ENCODE measurements at regions not wholly inside any gene's neighbourhood (a gene's known extent, or its start where the extent isn't known, plus 50 kb on each side); places are given as distances from the start of the nearest gene placed in this dataset.
A peak's percentile ranks its signal among the peaks of the same experiment; 100 is the strongest.
"Not testable (repeated sequence)": the region's sequence is repeated elsewhere in the genome, so short reads cannot be mapped to it uniquely, and the experiment has no call there.

DNA sequence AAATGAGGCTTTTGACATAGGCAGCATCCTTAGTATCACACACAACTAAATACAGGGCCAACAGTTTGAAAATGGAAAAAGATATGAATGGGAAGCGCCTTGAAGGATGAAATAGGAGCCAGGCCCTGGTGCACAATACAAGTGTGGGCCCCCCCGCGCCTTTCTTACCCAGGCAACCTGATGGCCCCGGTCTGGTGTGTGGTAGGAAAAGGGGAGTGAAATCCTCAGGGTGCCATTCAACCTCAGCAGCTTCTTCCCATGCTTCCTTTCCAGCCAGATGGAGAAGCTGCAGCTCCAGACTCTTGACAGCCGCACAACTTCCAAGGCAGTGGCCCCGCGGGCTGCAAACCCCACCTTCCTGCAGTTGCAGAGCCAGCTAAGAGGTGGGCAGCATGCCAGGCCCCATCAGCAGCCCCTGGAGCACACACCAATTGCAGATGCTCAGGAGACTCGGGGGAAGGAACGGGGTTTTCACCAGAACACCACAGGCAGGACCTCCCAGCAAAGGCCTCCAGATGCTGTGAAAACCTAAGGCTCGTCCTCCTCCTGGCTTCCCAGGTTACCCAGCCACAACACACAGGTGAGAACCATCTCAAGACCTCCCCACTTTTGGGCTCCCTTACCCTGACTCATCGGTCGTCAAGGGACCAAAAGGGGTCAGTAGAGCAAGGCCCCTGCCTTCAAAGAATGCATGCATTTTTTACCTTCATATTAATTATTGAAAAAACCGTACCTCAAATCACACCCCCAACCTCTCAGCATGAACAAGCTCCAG lies 101.6 kb downstream of the CPN2 start:
- DNase-seq (ENCODE audit: low spot score): no peak

DNA sequence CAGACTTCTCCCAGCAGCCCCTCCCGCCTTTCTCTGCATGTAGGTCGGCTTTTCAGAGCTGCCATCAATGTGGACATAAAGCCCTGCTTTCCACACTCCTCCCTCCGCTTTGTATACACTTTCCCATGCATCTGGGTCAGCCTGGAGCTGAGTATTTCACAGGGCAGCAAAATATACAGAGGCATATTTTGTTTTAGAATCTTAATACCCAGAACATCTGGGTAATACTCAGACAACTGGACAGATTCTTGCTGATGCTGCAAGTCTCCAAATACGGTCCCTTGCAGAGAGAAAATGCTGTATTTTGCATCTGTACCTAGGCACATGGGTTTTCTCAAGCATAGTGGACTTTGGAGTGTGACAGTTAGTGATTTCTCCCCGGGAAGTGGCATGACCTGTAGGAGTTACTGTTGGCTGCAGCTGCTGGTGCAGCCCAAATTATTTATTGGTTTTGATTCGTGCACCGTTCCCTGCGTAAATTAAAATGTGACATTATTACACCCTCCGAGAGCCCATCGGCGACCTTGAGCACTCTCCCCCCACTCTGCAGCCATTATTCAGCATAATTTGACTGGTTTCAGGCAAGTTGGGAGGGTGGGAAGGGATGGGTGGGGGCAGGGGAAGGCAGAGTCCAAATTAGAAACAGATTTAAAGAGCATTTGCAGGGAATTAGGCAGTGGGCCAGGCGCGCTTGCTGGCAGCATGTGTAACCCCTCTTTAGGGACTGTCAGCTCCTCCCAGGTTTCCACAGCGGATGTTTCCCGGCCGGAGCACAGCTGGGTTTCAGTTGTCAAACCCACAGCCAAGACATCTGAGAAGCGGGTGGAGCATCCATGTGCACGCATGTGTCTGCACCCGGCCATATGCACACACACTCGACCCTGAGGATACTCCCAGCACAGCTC lies 100.8 kb downstream of the CPN2 start:
- no peak for DNase-seq (ENCODE audit: low spot score)

GRCh38 chr3:194251007-194251406 lies 100.1 kb downstream of the CPN2 start:
- DNase-seq (ENCODE audit: low spot score): no peak

DNA sequence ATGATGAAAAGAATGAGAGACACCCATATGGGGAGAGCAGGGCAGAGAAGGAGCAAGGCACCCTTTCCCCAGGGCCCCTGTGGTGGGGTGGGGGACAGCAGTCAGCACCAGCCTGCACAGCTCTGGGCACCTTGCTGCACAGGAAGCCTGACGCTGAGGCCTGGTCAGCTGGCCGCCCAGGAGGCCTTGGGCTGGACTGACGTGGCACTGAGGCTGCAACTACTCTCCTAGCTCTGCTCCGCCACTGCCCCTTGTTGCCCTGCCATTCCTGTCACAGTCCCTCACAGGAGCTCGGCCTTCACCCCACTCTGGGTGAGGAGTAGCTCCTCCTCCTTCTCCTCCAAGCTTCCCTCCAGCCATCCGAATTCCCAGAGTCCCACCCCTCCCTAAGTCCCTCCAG lies 99.7 kb downstream of the CPN2 start:
- no peak for DNase-seq (ENCODE audit: low spot score)

GRCh38 chr3:194251891-194252560 lies 99.1 kb downstream of the CPN2 start:
- no peak for DNase-seq (ENCODE audit: low spot score)

- DNase-seq (ENCODE audit: low spot score): no peak
Observed at GRCh38 chr3:194253270-194253669, 97.9 kb downstream of the CPN2 start.

DNA sequence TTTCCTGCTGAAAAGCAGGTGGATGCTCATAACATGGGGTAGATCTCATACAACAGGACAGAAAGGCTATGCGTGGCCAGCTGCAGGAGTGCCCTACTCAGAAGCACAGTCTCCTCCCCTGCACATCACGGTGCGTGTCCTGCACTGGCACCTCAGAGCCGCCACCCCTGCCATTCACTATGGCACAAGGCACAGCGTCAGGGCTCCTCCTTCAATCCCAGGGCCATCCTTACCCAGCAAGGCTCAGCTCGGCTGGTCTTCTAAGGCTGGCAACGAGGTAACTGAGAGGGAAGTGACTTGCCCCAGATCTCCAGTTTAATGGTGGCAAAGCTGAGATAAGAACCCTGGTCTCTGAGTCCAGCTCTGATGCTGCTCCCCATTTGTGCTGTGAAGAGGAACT lies 97.1 kb downstream of the CPN2 start:
- no peak for DNase-seq (ENCODE audit: low spot score)

- no peak for DNase-seq (ENCODE audit: low spot score)
Observed at GRCh38 chr3:194255252-194256039, 95.7 kb downstream of the CPN2 start.

DNA sequence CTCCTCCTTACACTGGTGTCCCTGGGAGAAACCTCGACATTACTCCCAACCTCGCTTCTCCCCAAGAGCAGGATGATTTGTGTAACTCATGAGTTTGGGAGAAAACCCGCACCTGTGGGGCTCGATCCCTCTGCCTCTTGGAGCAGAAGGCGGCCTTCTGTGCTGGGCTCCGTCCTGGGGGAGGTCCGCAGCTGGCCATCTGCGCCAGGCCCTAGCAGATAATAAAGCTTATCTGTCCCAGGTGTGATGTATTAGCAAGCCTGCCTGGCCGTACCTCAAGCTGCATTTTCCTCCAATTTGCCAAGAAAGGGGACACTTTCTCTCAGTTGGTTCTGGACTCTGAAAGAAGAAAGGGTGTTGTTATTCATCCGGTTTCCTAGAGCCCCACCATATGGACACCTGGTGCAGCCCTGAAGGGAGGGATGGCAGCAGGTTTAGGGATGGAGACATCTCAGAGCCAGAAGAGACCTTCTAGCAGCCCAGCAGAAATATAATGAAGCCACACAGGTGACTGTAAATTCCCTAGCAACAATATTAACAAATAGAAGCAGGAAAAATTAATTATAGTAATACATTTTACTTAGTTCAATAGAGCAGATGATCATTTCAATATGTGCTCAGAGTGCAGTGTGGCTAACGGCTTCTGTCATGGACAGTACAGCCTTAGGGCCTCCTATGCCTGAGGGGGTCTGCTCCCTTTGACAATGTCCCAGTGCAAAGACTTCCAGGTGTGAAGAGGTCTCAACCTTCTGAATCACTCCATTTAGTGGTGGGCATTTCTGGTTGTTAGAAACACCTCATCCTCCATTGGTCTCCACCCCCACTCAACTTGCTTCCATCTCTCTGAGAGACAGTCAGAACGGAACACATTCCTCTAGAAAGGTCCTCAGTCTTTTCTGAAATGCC lies 94.8 kb downstream of the CPN2 start:
- no peak for DNase-seq (ENCODE audit: low spot score)

- no peak for DNase-seq (ENCODE audit: low spot score)
Observed at GRCh38 chr3:194257151-194257621, 93.9 kb downstream of the CPN2 start.

- DNase-seq (ENCODE audit: low spot score): no peak
Observed at GRCh38 chr3:194257916-194258668, 93.0 kb downstream of the CPN2 start.

DNA sequence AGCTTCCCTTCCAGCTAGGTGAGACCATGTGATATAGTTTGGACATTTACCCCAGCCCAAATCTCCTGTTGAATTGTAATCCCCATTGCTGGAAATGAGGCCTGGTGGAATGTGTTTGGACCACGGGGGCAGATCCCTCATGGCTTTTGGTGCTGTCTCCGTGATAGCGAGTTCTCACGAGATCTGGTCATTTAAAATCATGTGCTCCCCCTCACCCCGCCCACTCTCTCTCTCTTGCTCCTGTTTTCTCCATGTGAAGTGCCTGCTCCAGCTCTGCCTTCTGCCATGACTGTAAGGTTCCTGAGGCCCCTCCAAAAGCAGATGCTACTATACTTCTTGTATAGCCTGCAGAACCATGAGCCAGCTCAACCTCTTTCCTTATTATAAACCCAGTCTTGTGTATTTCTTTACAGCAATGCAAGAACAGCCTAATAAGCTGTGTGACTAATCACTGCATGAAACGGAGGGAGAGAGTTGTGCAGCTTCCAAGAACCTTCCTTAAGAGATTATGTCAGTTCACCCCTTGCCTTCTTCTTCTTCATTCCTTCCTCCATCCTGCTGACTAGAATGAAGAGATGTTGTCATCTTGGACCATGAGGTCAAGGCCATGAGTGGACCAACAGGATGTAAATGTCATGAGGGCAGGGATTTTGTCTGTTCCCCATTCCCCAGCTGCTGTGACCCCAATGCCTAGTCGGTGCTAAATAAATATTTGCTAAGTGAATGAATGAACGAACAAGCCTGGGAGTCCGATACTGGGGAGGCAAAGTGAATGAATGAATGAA lies 91.0 kb downstream of the CPN2 start:
- no peak for DNase-seq (ENCODE audit: low spot score)

GRCh38 chr3:194261581-194262063 lies 89.5 kb downstream of the CPN2 start:
- no peak for DNase-seq (ENCODE audit: low spot score)

GRCh38 chr3:194262176-194262924 lies 88.8 kb downstream of the CPN2 start:
- no peak for DNase-seq (ENCODE audit: low spot score)

- DNase-seq (ENCODE audit: low spot score): no peak
Observed at GRCh38 chr3:194262925-194263305, 88.2 kb downstream of the CPN2 start.

DNA sequence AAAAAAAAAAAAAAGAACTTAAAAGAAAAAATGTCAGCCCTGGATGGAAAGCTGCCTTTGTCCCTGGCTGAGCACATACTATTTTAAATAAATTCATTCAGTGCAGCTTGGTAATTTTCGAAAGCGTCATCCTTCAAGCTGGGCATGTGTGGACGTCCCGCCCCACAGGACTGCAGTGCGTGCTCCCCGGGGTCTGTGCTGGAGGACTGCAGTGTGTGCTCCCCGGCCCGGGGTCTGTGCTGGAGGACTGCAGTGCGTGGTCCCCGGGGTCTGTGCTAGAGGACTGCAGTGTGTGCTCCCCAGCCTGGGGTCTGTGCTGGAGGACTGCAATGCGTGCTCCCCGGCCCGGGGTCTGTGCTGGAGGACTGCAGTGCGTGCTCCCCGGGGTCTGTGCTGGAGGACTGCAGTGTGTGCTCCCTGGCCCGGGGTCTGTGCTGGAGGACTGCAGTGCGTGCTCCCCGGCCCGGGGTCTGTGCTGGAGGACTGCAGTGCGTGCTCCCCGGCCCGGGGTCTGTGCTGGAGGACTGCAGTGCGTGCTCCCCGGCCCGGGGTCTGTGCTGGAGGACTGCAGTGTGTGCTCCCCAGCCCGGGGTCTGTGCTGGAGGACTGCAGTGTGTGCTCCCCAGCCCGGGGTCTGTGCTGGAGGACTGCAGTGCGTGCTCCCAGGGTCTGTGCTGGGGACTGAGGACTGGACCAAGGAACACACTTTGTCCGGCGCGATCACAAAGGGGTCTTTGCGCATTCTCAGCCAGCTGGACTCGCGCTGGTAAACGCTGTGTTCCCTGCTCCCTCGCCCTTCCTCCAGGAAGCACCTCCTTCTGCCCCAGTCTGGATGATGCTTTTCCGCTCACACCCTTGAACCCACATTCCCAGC lies 86.3 kb downstream of the CPN2 start:
- not testable (repeated sequence) for DNase-seq (ENCODE audit: low spot score)

GRCh38 chr3:194265505-194265892 lies 85.6 kb downstream of the CPN2 start:
- peak; percentile 71 for DNase-seq (ENCODE audit: low spot score)

Measured in globus pallidus (tissue), 1 donor.